ENCODE measurements at regions not wholly inside any gene's neighbourhood (a gene's known extent, or its start where the extent isn't known, plus 50 kb on each side); places are given as distances from the start of the nearest gene placed in this dataset.

GRCh38 chr15:46117071-46117470 is 482.2 kb downstream of the SQOR start:
- no peak for ATAC-seq
- TF ChIP-seq NFATC4 (CRISPR knock-in tag; IDR thresholded peaks at IDR 0.05) (no peak), SOX15 (CRISPR knock-in tag; IDR thresholded peaks at IDR 0.05) (no peak), ZBTB43 (CRISPR knock-in tag; IDR thresholded peaks at IDR 0.05) (no peak), FOXK1 (CRISPR knock-in tag; IDR thresholded peaks at IDR 0.05) (no peak), OVOL2 (CRISPR knock-in tag; IDR thresholded peaks at IDR 0.05; ENCODE audit: borderline replicate concordance) (no peak), NR3C1 (CRISPR knock-in tag; conservative IDR thresholded peaks at IDR 0.05; ENCODE audit: low read depth) (no peak), FOXJ3 (CRISPR knock-in tag; IDR thresholded peaks at IDR 0.05; ENCODE audit: borderline replicate concordance) (no peak), GABPB1 (CRISPR knock-in tag; IDR thresholded peaks at IDR 0.05) (no peak), ZNF671 (CRISPR knock-in tag; IDR thresholded peaks at IDR 0.05) (no peak), PRDM15 (CRISPR knock-in tag; IDR thresholded peaks at IDR 0.05) (no peak)
- TF ChIP-seq, protein P1, sequence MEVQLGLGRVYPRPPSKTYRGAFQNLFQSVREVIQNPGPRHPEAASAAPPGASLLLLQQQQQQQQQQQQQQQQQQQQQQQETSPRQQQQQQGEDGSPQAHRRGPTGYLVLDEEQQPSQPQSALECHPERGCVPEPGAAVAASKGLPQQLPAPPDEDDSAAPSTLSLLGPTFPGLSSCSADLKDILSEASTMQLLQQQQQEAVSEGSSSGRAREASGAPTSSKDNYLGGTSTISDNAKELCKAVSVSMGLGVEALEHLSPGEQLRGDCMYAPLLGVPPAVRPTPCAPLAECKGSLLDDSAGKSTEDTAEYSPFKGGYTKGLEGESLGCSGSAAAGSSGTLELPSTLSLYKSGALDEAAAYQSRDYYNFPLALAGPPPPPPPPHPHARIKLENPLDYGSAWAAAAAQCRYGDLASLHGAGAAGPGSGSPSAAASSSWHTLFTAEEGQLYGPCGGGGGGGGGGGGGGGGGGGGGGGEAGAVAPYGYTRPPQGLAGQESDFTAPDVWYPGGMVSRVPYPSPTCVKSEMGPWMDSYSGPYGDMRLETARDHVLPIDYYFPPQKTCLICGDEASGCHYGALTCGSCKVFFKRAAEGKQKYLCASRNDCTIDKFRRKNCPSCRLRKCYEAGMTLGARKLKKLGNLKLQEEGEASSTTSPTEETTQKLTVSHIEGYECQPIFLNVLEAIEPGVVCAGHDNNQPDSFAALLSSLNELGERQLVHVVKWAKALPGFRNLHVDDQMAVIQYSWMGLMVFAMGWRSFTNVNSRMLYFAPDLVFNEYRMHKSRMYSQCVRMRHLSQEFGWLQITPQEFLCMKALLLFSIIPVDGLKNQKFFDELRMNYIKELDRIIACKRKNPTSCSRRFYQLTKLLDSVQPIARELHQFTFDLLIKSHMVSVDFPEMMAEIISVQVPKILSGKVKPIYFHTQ (CRISPR knock-in tag; IDR thresholded peaks at IDR 0.05): no peak
- TF ChIP-seq, protein P2, sequence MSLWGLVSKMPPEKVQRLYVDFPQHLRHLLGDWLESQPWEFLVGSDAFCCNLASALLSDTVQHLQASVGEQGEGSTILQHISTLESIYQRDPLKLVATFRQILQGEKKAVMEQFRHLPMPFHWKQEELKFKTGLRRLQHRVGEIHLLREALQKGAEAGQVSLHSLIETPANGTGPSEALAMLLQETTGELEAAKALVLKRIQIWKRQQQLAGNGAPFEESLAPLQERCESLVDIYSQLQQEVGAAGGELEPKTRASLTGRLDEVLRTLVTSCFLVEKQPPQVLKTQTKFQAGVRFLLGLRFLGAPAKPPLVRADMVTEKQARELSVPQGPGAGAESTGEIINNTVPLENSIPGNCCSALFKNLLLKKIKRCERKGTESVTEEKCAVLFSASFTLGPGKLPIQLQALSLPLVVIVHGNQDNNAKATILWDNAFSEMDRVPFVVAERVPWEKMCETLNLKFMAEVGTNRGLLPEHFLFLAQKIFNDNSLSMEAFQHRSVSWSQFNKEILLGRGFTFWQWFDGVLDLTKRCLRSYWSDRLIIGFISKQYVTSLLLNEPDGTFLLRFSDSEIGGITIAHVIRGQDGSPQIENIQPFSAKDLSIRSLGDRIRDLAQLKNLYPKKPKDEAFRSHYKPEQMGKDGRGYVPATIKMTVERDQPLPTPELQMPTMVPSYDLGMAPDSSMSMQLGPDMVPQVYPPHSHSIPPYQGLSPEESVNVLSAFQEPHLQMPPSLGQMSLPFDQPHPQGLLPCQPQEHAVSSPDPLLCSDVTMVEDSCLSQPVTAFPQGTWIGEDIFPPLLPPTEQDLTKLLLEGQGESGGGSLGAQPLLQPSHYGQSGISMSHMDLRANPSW (CRISPR knock-in tag; conservative IDR thresholded peaks at IDR 0.05; ENCODE audit: low read depth): no peak
- TF ChIP-seq, protein P3, sequence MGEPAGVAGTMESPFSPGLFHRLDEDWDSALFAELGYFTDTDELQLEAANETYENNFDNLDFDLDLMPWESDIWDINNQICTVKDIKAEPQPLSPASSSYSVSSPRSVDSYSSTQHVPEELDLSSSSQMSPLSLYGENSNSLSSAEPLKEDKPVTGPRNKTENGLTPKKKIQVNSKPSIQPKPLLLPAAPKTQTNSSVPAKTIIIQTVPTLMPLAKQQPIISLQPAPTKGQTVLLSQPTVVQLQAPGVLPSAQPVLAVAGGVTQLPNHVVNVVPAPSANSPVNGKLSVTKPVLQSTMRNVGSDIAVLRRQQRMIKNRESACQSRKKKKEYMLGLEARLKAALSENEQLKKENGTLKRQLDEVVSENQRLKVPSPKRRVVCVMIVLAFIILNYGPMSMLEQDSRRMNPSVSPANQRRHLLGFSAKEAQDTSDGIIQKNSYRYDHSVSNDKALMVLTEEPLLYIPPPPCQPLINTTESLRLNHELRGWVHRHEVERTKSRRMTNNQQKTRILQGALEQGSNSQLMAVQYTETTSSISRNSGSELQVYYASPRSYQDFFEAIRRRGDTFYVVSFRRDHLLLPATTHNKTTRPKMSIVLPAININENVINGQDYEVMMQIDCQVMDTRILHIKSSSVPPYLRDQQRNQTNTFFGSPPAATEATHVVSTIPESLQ (CRISPR knock-in tag; IDR thresholded peaks at IDR 0.05): no peak
- TF ChIP-seq, protein P4, sequence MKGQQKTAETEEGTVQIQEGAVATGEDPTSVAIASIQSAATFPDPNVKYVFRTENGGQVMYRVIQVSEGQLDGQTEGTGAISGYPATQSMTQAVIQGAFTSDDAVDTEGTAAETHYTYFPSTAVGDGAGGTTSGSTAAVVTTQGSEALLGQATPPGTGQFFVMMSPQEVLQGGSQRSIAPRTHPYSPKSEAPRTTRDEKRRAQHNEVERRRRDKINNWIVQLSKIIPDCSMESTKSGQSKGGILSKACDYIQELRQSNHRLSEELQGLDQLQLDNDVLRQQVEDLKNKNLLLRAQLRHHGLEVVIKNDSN (CRISPR knock-in tag; IDR thresholded peaks at IDR 0.05): no peak
- Mint-ChIP-seq H3K27me3 (ENCODE audit: low read depth) (no peaks in the 10 kb centered on the region), H3K4me1 (peaks cover 5% of the 10 kb centered on the region), H3K9me3 (peaks cover 9% of the 10 kb centered on the region), H3K27ac (no peak overlapping the region), H3K36me3 (0 out of 2 replicates have a peak, but pooled peaks cover under 1% of the 10 kb centered on the region), H3K4me3 (no peak overlapping the region)
- ChIA-PET POLR2A (no interaction called here), CTCF (no interaction called here)
- no peak for DNase-seq (ENCODE audit: low spot score)

Measured in WTC11 (cell line).